Dermis blood vessel endothelial cell (primary cell): ENCODE measurements at regions not wholly inside any gene's neighbourhood (a gene's known extent, or its start where the extent isn't known, plus 50 kb on each side); places are given as distances from the start of the nearest gene placed in this dataset.
"Not testable (repeated sequence)": the region's sequence is repeated elsewhere in the genome, so short reads cannot be mapped to it uniquely, and the experiment has no call there.

Source experiments
- DNase-seq: peaks from one replicate; pipeline ENCODE4 v3.0.0; 2010

- not testable (repeated sequence) for DNase-seq
Measured at GRCh38 chr10:77740396-77740795, 102.8 kb upstream of the KCNMA1 start.

- no peak for DNase-seq
Measured at GRCh38 chr10:77738496-77739158, 101.0 kb upstream of the KCNMA1 start.

DNA sequence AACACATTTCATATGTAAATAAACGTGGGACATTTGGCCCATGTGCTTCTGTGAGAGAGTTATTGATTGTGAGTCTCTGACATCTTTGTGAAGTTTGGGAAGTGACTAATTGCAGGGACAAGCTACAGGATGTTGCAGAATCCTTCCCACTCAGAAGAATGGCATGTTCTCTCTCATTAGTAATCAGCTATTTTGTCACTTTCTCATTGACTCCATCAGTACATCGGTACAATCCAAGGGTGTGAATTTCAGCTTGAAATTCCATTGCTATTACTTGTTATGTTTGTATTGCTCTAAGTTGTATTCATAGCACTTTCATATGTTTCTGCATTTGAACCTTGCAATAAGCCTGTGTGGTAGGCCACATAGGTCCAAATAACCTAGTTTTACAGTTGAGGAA, 100.0 kb upstream of the KCNMA1 start:
- DNase-seq: peak; percentile 87

DNA sequence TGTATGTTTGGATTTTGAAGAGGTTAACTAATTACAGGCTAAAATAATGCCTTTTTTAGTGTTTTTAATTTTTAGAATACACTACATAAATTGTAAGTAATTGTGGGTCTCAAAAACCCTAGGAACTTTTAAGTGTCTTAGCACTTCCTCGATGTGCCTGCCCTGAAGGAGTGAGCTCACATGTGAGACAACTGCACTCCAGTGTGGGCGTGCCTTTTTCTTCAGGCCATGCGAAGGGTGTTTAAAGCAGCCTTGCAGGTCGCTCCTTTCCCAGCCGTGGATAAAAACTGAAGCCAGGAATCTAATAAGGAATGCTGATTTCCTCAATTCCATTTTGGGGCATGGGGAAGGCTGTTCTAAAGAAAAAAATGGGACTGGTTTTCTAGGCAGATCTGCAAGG, 97.5 kb upstream of the KCNMA1 start:
- not testable (repeated sequence) for DNase-seq

GRCh38 chr10:77732213-77733003, 94.8 kb upstream of the KCNMA1 start:
- DNase-seq: no peak

- DNase-seq: no peak
Measured at GRCh38 chr10:77727481-77727880, 89.9 kb upstream of the KCNMA1 start.

GRCh38 chr10:77726732-77727131, 89.1 kb upstream of the KCNMA1 start:
- no peak for DNase-seq

DNA sequence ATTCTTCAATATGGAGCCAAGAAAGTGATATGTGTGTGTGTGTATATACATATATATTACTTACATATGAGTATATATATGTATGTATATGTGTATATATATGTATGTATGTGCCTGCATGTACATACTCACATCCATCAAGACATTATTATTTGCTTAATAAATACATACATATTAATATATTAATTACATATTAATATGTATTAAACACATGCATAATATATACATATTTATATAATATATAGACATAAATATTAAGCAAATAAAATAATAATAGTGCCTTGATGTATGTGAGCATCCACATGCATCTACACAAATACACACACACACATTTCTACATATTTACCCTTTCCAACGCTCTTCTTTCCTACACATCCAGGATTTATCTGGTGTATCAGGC, 88.7 kb upstream of the KCNMA1 start:
- DNase-seq: no peak

DNA sequence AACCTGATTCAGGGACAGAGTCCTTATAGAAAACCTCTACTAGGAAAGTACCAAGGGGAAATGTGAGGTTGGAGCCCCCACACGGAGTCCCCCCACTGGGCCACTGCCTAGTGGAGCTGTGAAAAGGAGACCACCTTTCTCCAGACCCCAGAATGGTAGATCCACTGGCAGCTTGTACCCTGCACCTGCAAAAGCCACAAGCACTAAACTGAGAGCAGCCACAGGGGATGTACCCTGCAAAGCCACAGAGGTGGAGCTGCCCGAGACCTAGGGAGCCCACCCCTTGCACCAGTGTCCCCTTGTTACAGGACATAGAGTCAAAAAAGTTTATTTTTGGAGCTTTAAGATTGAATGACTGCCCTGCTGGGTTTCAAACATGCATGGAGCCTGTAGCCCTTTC, 87.2 kb upstream of the KCNMA1 start:
- no peak for DNase-seq

DNA sequence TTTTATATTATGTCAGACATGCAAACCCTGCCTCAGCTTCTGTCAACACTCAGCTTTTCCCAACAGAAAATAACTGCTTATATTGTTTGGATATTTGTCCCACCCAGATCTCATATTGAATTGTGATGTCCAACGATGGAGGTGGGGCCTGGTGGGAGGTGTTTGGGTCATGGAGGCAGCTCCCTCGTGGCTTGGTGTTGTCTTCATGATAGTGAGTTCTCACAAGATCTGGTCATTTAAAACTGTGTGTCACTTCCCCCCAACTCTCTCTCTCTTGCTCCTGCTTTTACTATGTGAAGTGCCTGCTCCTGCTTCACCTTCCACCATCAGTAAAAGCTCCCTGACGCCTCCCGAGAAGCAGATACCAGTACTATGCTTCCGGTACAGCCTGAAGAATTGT, 85.8 kb upstream of the KCNMA1 start:
- DNase-seq: no peak

DNA sequence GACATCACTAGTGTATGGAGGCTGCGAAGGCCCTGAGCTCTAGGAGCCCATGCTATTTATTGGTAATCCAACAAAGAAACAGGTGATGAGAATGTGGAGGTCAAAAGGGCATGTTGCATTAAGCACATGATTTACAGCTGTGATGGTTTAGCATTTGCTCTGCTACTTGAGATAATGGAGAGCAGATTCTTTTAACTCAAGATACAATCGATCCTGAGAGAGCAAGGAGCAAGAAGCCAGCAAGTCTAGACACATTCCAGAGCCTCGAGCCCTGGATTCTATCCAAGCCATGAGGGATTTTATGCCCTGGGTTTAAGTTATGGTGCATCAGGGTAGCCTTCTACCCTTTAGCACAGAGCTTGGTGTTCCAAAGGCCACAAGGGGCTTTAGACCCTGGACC, 85.3 kb upstream of the KCNMA1 start:
- not testable (repeated sequence) for DNase-seq

GRCh38 chr10:77721815-77722214, 84.2 kb upstream of the KCNMA1 start:
- no peak for DNase-seq

GRCh38 chr10:77718957-77719356, 81.3 kb upstream of the KCNMA1 start:
- DNase-seq: no peak

- not testable (repeated sequence) for DNase-seq
Measured at GRCh38 chr10:77718312-77718711, 80.7 kb upstream of the KCNMA1 start.

GRCh38 chr10:77717336-77717735, 79.7 kb upstream of the KCNMA1 start:
- DNase-seq: no peak

DNA sequence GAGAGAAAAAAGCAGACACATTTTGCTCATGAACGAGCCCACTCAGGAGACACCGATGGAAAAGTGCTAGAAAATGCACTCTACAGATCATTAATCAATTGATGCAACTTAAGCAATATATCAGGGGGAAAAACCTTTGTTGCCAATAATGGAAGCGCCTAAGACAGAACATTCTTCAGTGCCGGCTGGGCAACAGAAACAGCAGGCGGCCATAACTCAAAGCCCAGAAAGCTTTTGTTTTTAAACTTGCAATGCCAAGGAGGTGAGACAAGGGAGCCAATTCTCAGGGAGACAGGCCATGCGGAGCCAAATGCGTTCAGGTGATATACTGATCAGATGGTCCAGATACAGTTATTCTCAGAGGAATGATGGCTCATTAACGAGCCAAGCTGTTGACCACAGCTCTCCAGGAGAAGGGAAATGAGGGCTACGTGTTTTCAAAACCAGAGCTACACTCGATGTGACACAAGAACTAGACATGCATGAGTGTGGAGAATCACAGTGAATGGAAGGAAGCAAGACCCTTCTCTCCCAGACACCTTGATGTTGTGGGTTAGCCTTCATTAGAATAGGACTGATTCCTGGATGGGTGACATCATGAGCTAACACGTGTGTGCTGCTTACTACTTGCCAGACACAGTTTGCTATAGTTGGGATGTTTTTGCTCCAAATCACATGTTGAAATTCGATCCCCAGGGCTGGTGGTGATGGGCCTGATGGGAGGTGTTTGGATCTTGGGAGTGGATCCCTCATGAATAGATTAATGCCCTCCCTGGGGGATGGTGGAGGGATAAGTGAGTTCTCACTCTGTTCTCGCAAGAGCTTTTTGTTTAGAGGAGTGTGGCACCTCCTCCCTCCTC, 79.1 kb upstream of the KCNMA1 start:
- DNase-seq: no peak

DNA sequence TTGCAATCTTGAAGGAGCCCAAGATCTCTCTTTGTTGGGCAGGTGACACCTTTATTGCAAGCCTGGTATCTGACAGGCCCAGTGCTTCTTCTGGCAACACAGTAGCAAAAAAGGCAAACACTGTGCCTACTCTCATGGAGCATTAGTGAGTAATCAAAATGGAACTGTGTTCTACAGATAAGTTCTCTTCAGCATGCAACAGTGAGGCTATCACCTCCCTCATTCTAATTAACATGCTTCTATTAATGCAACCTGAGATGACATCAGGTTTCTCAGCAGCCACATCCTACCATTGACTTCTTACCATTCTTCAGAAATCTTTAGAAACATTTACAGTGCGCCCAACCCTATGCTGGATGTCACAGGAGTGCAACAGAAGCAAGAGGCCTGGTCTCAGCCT, 77.9 kb upstream of the KCNMA1 start:
- DNase-seq: no peak

DNA sequence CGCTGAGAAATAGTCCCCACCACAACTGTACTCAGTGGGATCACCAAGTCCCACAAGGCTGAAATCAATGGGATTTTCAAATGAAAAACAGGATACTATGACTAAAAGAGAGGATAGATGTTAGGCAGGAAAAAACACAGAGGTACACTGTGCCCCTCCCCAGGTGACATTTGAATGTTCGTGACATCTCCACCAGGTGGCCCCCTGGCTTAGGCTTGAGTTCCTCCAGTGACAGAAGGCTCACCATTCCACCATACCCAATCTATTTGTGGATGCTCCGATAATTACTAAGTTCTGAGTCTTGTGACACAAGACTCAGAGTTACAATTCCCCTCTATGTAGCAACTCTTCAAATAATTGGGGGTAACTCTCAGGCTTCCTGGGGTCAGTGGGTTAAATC, 77.5 kb upstream of the KCNMA1 start:
- peak; percentile 33 for DNase-seq

- no peak for DNase-seq
Measured at GRCh38 chr10:77713521-77714280, 76.1 kb upstream of the KCNMA1 start.

DNA sequence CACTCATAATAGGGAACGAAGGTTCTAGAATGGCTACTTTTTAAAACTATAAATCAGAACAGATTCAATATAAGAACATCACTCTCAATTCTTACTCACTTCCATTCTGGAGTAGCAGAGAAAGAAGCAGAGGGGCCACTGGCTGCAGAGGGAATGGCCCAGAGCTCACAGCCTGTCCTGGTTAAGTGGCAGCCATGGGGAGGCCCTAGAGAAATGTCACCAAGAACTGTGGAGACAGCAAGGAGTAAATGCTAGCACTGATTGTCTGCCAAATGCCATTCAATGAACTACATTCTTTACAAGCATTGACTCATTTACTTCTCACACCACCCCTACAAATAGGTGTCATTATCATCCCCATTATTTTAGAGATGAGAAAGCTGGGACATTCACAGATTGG, 74.6 kb upstream of the KCNMA1 start:
- no peak for DNase-seq

- DNase-seq: no peak
Measured at GRCh38 chr10:77711683-77712049, 74.1 kb upstream of the KCNMA1 start.

GRCh38 chr10:77710759-77711682, 73.4 kb upstream of the KCNMA1 start:
- DNase-seq: peak; percentile 83
